ENCODE measurements at regions not wholly inside any gene's neighbourhood (a gene's known extent, or its start where the extent isn't known, plus 50 kb on each side); places are given as distances from the start of the nearest gene placed in this dataset.

GRCh38 chr5:142473038-142473437, 148.2 kb upstream of the SPRY4 start:
- no peak for DNase-seq

- DNase-seq, result no peak
Observed at GRCh38 chr5:142472306-142472951, 147.6 kb upstream of the SPRY4 start.

- peak; percentile 3 for DNase-seq
Observed at GRCh38 chr5:142466195-142466971, 141.6 kb upstream of the SPRY4 start.

GRCh38 chr5:142465476-142465875, 140.7 kb upstream of the SPRY4 start:
- DNase-seq, result no peak

- no peak for DNase-seq
Observed at GRCh38 chr5:142463904-142464303, 139.1 kb upstream of the SPRY4 start.

- DNase-seq, result no peak
Observed at GRCh38 chr5:142461028-142461590, 136.3 kb upstream of the SPRY4 start.

- DNase-seq, result no peak
Observed at GRCh38 chr5:142459209-142459608, 134.4 kb upstream of the SPRY4 start.

- DNase-seq, result no peak
Observed at GRCh38 chr5:142455856-142456255, 131.0 kb upstream of the SPRY4 start.

- no peak for DNase-seq
Observed at GRCh38 chr5:142453932-142454331, 129.1 kb upstream of the SPRY4 start.

- DNase-seq, result no peak
Observed at GRCh38 chr5:142450419-142450818, 125.6 kb upstream of the SPRY4 start.

- DNase-seq, result no peak
Observed at GRCh38 chr5:142447887-142448286, 123.1 kb upstream of the SPRY4 start.

- DNase-seq, result no peak
Observed at GRCh38 chr5:142446960-142447279, 122.1 kb upstream of the SPRY4 start.

GRCh38 chr5:142446131-142446959, 121.5 kb upstream of the SPRY4 start:
- DNase-seq, result no peak

GRCh38 chr5:142445266-142445665, 120.4 kb upstream of the SPRY4 start:
- no peak for DNase-seq

GRCh38 chr5:142441616-142442015, 116.8 kb upstream of the SPRY4 start:
- DNase-seq, result no peak

- DNase-seq, result no peak
Observed at GRCh38 chr5:142439207-142439860, 114.5 kb upstream of the SPRY4 start.

GRCh38 chr5:142438573-142438972, 113.8 kb upstream of the SPRY4 start:
- DNase-seq, result no peak

- no peak for DNase-seq
Observed at GRCh38 chr5:142437563-142437962, 112.7 kb upstream of the SPRY4 start.

- no peak for DNase-seq
Observed at GRCh38 chr5:142435410-142436115, 110.7 kb upstream of the SPRY4 start.

GRCh38 chr5:142434322-142434612, 109.4 kb upstream of the SPRY4 start:
- DNase-seq, result no peak

- DNase-seq, result no peak
Observed at GRCh38 chr5:142433526-142434321, 108.9 kb upstream of the SPRY4 start.

GRCh38 chr5:142432961-142433360, 108.1 kb upstream of the SPRY4 start:
- DNase-seq, result no peak
